ENCODE measurements at regions not wholly inside any gene's neighbourhood (a gene's known extent, or its start where the extent isn't known, plus 50 kb on each side); places are given as distances from the start of the nearest gene placed in this dataset.

DNA sequence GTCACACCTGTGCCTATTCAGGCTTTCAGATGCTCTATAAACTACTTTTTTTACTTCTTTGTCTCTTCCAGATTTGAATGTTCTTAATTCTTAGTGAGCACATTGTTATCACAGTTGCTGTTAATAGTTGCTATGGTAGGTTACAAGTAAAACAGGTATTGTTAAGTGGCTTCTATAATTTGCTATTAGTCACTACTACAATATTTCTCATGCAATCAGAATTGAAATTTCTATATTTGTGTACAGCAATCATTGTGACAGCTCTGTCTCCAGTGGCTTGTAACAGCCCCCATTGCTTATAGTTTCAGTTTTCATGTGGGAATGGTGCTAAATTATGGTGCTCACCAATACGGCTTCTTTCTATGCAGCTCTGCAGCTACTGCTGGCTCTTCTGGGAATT lies 318.4 kb upstream of the GOLIM4 start:
- Histone ChIP-seq H3K36me3 (ENCODE audit: insufficient read depth, low read length) (no peaks in the 10 kb centered on the region), H3K4me2 (ENCODE audit: low read length) (no peak overlapping the region), H4K20me1 (ENCODE audit: insufficient read depth, low read length) (no peaks in the 10 kb centered on the region), H3K79me2 (ENCODE audit: insufficient read depth, low read length) (no peaks in the 10 kb centered on the region), H3K4me3 (ENCODE audit: low read depth, low read length, poor library complexity, severe bottlenecking) (no peak overlapping the region), H3K27ac (ENCODE audit: low read depth, low read length, poor library complexity, severe bottlenecking) (no peak overlapping the region), H3K27me3 (ENCODE audit: insufficient read depth, low read length) (no peaks in the 10 kb centered on the region), H3K9me2 (ENCODE audit: low read depth, low read length) (no peaks in the 10 kb centered on the region), H3F3A (ENCODE audit: insufficient read depth, low read length) (no peaks in the 10 kb centered on the region), H3K4me1 (ENCODE audit: insufficient read depth, low read length, severe bottlenecking) (no peaks in the 10 kb centered on the region), H3K9ac (ENCODE audit: low read length) (no peak overlapping the region), H2AFZ (ENCODE audit: low read length) (no peak overlapping the region), H3K9me3 (ENCODE audit: low read length) (no peaks in the 10 kb centered on the region)
- TF ChIP-seq, protein P1, sequence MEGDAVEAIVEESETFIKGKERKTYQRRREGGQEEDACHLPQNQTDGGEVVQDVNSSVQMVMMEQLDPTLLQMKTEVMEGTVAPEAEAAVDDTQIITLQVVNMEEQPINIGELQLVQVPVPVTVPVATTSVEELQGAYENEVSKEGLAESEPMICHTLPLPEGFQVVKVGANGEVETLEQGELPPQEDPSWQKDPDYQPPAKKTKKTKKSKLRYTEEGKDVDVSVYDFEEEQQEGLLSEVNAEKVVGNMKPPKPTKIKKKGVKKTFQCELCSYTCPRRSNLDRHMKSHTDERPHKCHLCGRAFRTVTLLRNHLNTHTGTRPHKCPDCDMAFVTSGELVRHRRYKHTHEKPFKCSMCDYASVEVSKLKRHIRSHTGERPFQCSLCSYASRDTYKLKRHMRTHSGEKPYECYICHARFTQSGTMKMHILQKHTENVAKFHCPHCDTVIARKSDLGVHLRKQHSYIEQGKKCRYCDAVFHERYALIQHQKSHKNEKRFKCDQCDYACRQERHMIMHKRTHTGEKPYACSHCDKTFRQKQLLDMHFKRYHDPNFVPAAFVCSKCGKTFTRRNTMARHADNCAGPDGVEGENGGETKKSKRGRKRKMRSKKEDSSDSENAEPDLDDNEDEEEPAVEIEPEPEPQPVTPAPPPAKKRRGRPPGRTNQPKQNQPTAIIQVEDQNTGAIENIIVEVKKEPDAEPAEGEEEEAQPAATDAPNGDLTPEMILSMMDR (IDR thresholded peaks at IDR 0.05; ENCODE audit: low read length): no peak
- TF ChIP-seq EZH2 (IDR thresholded peaks at IDR 0.05; ENCODE audit: borderline replicate concordance, low read length): no peak

DNA sequence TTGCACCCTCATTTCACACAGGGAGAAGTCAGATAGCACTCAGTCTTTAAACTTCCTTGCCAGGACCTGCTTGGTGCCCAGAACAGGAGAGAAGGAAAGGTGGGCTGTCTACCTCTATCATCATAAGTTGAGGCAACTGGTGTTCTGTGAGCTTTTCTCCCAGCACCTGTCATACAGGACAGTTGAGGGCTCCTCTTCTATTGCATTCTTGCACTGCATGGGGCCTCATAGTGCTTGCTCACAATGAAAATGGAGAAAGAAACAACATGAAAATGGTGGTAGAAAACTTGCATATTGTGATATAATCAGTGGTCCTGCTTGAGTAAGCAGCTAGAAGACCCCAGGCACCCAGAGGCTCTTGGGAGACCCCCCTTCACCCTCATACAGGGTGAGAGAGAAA lies 311.7 kb upstream of the GOLIM4 start:
- no peaks in the 10 kb centered on the region for H3K27me3 ChIP-seq (ENCODE audit: insufficient read depth, low read length)
- H3F3A ChIP-seq (ENCODE audit: insufficient read depth, low read length): no peaks in the 10 kb centered on the region
- H2AFZ ChIP-seq (ENCODE audit: low read length): no peak overlapping the region
- TF ChIP-seq, protein P1 (IDR thresholded peaks at IDR 0.05; ENCODE audit: low read length): no peak
- no peak for TF ChIP-seq EZH2 (IDR thresholded peaks at IDR 0.05; ENCODE audit: borderline replicate concordance, low read length)
- H3K4me1 ChIP-seq (ENCODE audit: insufficient read depth, low read length, severe bottlenecking): no peaks in the 10 kb centered on the region
- H3K4me2 ChIP-seq (ENCODE audit: low read length): no peak overlapping the region
- H3K4me3 ChIP-seq (ENCODE audit: low read depth, low read length, poor library complexity, severe bottlenecking): no peak overlapping the region
- H3K27ac ChIP-seq (ENCODE audit: low read depth, low read length, poor library complexity, severe bottlenecking): no peak overlapping the region
- H3K9ac ChIP-seq (ENCODE audit: low read length): no peak overlapping the region
- no peaks in the 10 kb centered on the region for H3K79me2 ChIP-seq (ENCODE audit: insufficient read depth, low read length)
- H3K36me3 ChIP-seq (ENCODE audit: insufficient read depth, low read length): no peaks in the 10 kb centered on the region
- H3K9me3 ChIP-seq (ENCODE audit: low read length): no peaks in the 10 kb centered on the region
- no peaks in the 10 kb centered on the region for H4K20me1 ChIP-seq (ENCODE audit: insufficient read depth, low read length)
- no peaks in the 10 kb centered on the region for H3K9me2 ChIP-seq (ENCODE audit: low read depth, low read length)

DNA sequence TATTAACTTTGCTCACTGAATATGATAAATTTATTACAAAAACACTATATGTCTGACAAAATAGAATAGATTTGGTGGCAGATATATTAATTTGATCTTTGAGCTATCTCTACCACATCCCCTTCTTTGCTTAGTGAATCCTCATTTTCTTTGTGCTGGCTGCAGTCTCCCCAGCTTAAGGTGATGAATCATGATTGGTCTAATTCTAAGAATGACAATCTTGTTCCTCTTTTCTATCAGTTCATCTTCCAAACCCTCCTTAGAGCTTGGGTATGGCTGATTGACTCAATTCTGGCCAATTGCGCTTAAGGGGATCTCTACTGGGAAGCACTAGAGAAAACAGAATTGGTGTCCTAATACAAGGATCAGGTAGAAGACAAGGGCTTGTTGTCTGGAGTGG lies 309.6 kb upstream of the GOLIM4 start:
- no peaks in the 10 kb centered on the region for H3K4me1 ChIP-seq (ENCODE audit: insufficient read depth, low read length, severe bottlenecking)
- no peaks in the 10 kb centered on the region for H3F3A ChIP-seq (ENCODE audit: insufficient read depth, low read length)
- no peak overlapping the region for H3K4me2 ChIP-seq (ENCODE audit: low read length)
- no peak overlapping the region for H3K4me3 ChIP-seq (ENCODE audit: low read depth, low read length, poor library complexity, severe bottlenecking)
- no peaks in the 10 kb centered on the region for H3K79me2 ChIP-seq (ENCODE audit: insufficient read depth, low read length)
- H3K27me3 ChIP-seq (ENCODE audit: insufficient read depth, low read length): no peaks in the 10 kb centered on the region
- H2AFZ ChIP-seq (ENCODE audit: low read length): no peak overlapping the region
- TF ChIP-seq, protein P1 (IDR thresholded peaks at IDR 0.05; ENCODE audit: low read length): no peak
- TF ChIP-seq EZH2 (IDR thresholded peaks at IDR 0.05; ENCODE audit: borderline replicate concordance, low read length): no peak
- no peaks in the 10 kb centered on the region for H3K36me3 ChIP-seq (ENCODE audit: insufficient read depth, low read length)
- H3K27ac ChIP-seq (ENCODE audit: low read depth, low read length, poor library complexity, severe bottlenecking): no peak overlapping the region
- H3K9ac ChIP-seq (ENCODE audit: low read length): no peak overlapping the region
- H4K20me1 ChIP-seq (ENCODE audit: insufficient read depth, low read length): no peaks in the 10 kb centered on the region
- no peaks in the 10 kb centered on the region for H3K9me3 ChIP-seq (ENCODE audit: low read length)
- H3K9me2 ChIP-seq (ENCODE audit: low read depth, low read length): no peaks in the 10 kb centered on the region
